Prostate gland (tissue), 2 donors: ENCODE measurements at regions not wholly inside any gene's neighbourhood (a gene's known extent, or its start where the extent isn't known, plus 50 kb on each side); places are given as distances from the start of the nearest gene placed in this dataset.

Experiments
- DNase-seq: peaks from one replicate; pipeline ENCODE4 v3.0.0-alpha.2; 2019; ENCODE audit warnings: low spot score
- H3K27ac ChIP-seq, 2 donors: fragments of 200-600 bp; sonication (generic); 2 replicates each; pipeline ENCODE4 v1.5.1; 2017 to 2019
- H3K27me3 ChIP-seq: fragments of 200-600 bp; sonication (generic); replicated peaks from 2 replicates; pipeline ENCODE4 v1.5.1; 2019; ENCODE audit not compliant: insufficient read depth
- H3K36me3 ChIP-seq, 2 donors: fragments of 200-600 bp; sonication (generic); 1 replicate in 1 of 2; 2 replicates in 1 of 2; pipeline versions ENCODE4 v1.5.1 to v1.8.1; 2017 to 2019
- H3K4me1 ChIP-seq: fragments of 200-600 bp; sonication (generic); replicated peaks from 2 replicates; pipeline ENCODE4 v1.5.1; 2019
- H3K4me3 ChIP-seq, 2 donors: fragments of 200-600 bp; sonication (generic); 2 replicates each; pipeline ENCODE4 v1.5.1; 2017 to 2019
- H3K9me3 ChIP-seq: fragments of 200-600 bp; sonication (generic); 2 replicates; pipeline ENCODE4 v1.5.1; 2017
- POLR2A ChIP-seq: fragments of 450-650 bp; IDR thresholded peaks from one replicate; pipeline ENCODE4 v1.6.1; 2016; ENCODE audit warnings: antibody characterized with exemption, mild to moderate bottlenecking
- POLR2AphosphoS5 ChIP-seq: sonication (generic); formaldehyde crosslinking; IDR thresholded peaks from one replicate; pipeline ENCODE4 v1.6.1; 2017; ENCODE audit warnings: antibody characterized with exemption
- WGBS: methylation state at CpG from one replicate; pipeline ENCODE4 v1.1.5; 2018; 5-methylcytosine and 5-hydroxymethylcytosine counted together
- intact Hi-C: fragments of 100-400 bp; cut with DNase I; formaldehyde crosslinking; loops from one replicate; pipeline ENCODE4 v1.14.2; 2022
- TF ChIP-seq, protein P1 (sequence below), 4 experiments: fragments of 200-600 bp in 2 of 4; fragments of 450-650 bp in 2 of 4; sonication (generic) in 2 of 4; IDR thresholded peaks; 1 replicate in 3 of 4; 2 replicates in 1 of 4; pipeline ENCODE4 v1.5.1; 2016 to 2019; ENCODE audit warnings: antibody characterized with exemption in 4 of 4, mild to moderate bottlenecking in 2 of 4, moderate library complexity in 2 of 4

DNA sequence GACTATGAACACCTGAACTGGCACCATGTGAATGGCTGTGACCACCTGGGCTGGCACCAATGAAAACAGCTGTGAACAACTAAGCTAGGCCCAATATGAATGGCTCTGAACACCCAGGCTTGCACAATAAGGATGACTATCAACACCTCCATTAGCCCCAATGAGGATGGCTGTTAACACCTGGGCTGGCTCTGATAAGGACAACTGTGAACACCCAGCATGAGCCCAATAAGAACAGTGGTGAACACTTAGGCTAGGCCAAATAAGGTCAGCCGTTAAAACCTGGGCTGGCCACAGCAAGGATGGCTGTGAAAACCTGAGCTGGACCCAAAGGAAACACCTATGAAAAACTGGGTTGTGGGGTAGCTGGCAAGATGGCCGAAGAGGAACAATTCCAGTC is 1163.1 kb downstream of the UQCRFS1 start:
- Histone ChIP-seq H3K36me3 (no peaks in the 10 kb centered on the region), H3K4me3 (no peak overlapping the region), H3K4me1 (no peaks in the 10 kb centered on the region), H3K9me3 (no peaks in the 10 kb centered on the region), H3K27me3 (no peaks in the 10 kb centered on the region), H3K27ac (no peak overlapping the region)
- DNase-seq: no peak
- TF ChIP-seq POLR2AphosphoS5 (no peak), POLR2A (no peak)
- TF ChIP-seq, protein P1, sequence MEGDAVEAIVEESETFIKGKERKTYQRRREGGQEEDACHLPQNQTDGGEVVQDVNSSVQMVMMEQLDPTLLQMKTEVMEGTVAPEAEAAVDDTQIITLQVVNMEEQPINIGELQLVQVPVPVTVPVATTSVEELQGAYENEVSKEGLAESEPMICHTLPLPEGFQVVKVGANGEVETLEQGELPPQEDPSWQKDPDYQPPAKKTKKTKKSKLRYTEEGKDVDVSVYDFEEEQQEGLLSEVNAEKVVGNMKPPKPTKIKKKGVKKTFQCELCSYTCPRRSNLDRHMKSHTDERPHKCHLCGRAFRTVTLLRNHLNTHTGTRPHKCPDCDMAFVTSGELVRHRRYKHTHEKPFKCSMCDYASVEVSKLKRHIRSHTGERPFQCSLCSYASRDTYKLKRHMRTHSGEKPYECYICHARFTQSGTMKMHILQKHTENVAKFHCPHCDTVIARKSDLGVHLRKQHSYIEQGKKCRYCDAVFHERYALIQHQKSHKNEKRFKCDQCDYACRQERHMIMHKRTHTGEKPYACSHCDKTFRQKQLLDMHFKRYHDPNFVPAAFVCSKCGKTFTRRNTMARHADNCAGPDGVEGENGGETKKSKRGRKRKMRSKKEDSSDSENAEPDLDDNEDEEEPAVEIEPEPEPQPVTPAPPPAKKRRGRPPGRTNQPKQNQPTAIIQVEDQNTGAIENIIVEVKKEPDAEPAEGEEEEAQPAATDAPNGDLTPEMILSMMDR (IDR thresholded peaks at IDR 0.05): no peak
- intact Hi-C loops: no loop called here
- 93% methylated on average over 2 of the region's 2 CpGs for WGBS

DNA sequence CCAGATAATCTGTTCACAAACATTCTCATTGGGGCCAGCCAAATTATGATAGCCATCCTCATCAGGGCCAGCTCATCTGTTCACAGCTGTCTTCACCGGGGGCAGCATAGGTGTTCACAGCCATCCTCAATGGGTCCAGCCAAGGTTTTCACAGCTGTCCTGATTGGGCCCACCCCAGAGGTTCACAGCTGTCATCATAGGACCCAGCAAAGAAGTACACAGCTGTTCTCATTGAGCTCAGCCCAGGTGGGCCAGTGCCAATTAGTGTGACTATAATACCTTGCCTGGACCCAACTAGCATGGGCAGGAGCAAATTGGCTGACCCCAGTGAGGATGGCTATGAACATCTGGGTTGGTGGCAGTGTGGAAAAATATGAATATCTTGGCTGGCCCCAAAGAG is 1166.0 kb downstream of the UQCRFS1 start:
- intact Hi-C loops: no loop called here

DNA sequence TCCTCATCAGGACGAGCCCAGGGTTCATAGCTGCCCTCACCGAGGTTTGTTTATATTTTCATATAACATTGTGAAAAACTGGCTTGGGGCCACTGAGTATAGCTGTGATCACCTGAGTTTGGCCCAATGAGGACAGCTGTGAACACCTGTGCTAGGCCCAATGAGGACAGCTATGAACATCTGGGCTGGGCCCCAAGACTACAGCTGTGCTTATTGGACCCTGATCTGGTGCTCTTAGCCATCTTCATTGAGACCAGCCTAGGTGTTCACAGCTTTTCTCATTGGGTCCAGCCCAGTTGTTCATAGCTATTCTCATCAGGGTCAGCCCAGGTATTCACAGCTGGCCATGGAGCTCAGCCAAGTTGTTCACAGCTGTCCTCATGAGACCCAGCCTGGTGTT is 1167.3 kb downstream of the UQCRFS1 start:
- no peak for DNase-seq
- intact Hi-C loops: no loop called here
- H3K4me3 ChIP-seq: no peak overlapping the region
- TF ChIP-seq POLR2AphosphoS5 (no peak), POLR2A (no peak)
- TF ChIP-seq, protein P1 (IDR thresholded peaks at IDR 0.05): no peak
- H3K36me3 ChIP-seq: no peaks in the 10 kb centered on the region
- H3K27me3 ChIP-seq: no peaks in the 10 kb centered on the region
- no peaks in the 10 kb centered on the region for H3K9me3 ChIP-seq
- H3K4me1 ChIP-seq: no peaks in the 10 kb centered on the region
- no peak overlapping the region for H3K27ac ChIP-seq
- 88% methylated on average over 2 of the region's 2 CpGs for WGBS

More for the DNA sequence above, 1166.0 kb downstream of the UQCRFS1 start:
- no peaks in the 10 kb centered on the region for H3K4me1 ChIP-seq
- H3K27ac ChIP-seq: no peak overlapping the region
- TF ChIP-seq, protein P1 (IDR thresholded peaks at IDR 0.05): no peak
- TF ChIP-seq POLR2AphosphoS5 (no peak), POLR2A (no peak)
- no peak overlapping the region for H3K4me3 ChIP-seq
- DNase-seq: no peak
- no peaks in the 10 kb centered on the region for H3K36me3 ChIP-seq
- no peaks in the 10 kb centered on the region for H3K27me3 ChIP-seq
- no peaks in the 10 kb centered on the region for H3K9me3 ChIP-seq
- WGBS: 94% methylated on average over 1 of the region's 1 CpG

DNA sequence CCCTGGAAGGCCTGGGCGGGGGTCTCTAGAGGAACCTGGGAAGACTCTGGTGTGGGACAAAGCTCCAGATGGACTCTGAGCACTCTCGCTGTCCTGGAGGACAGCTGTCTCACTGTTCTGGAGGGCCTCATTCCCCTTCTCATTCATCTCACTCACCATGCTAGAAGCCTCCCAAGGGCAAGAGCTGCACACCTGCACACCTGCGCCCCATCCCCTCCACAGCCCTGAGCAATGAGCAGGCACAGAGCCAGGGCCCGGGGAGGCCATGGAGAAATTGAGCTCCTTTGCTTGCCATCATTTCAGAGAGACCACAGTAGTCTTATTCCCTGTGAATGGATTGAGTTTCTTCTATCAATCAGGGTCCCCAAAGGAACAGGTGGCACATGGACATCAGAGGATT is 1168.5 kb downstream of the UQCRFS1 start:
- Histone ChIP-seq H3K36me3 (no peaks in the 10 kb centered on the region), H3K27me3 (no peaks in the 10 kb centered on the region), H3K4me3 (no peak overlapping the region), H3K4me1 (no peaks in the 10 kb centered on the region), H3K9me3 (no peaks in the 10 kb centered on the region), H3K27ac (no peak overlapping the region)
- TF ChIP-seq POLR2A (no peak), POLR2AphosphoS5 (no peak)
- TF ChIP-seq, protein P1 (IDR thresholded peaks at IDR 0.05): no peak
- DNase-seq: no peak
- intact Hi-C loops: no loop called here
- 88% methylated on average over 4 of the region's 4 CpGs for WGBS

DNA sequence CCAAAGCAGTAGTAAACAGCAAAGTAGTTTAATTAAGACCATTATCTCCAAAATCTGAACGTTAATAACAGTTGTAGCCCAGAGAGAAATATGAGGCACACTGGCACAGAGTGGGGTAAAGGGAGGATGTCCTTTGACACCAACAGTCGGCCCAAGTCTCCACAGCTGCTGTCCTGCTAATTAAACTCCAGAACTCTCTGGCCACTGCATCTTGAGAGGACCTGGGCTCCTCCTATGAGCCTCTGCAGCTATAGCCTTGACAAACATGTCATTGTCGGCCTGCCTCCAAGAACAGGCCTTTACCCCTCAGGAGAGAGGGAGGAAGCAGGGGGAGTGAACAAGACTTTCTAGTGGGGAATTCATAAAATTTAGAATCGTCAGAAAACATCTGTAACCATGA is 1170.4 kb downstream of the UQCRFS1 start:
- WGBS: 41% methylated on average over 4 of the region's 4 CpGs
- no peak for DNase-seq

More for the DNA sequence above, 1170.4 kb downstream of the UQCRFS1 start:
- no peaks in the 10 kb centered on the region for H3K27me3 ChIP-seq
- no peaks in the 10 kb centered on the region for H3K4me1 ChIP-seq
- no peaks in the 10 kb centered on the region for H3K36me3 ChIP-seq
- intact Hi-C loops: no loop called here
- TF ChIP-seq POLR2AphosphoS5: no peak
- no peak for TF ChIP-seq POLR2A
- TF ChIP-seq, protein P1 (IDR thresholded peaks at IDR 0.05): no peak
- no peak overlapping the region for H3K27ac ChIP-seq
- no peak overlapping the region for H3K4me3 ChIP-seq
- no peaks in the 10 kb centered on the region for H3K9me3 ChIP-seq
